GM21381 (cell line): ENCODE measurements at regions not wholly inside any gene's neighbourhood (a gene's known extent, or its start where the extent isn't known, plus 50 kb on each side); places are given as distances from the start of the nearest gene placed in this dataset.

Experiments used
- ATAC-seq: cut with Tn5 transposase; IDR thresholded peaks from one replicate; pipeline ENCODE4 v1.9.1; 2021; ENCODE audit warnings: mild to moderate bottlenecking, moderate library complexity; ENCODE audit not compliant: unreplicated experiment

DNA sequence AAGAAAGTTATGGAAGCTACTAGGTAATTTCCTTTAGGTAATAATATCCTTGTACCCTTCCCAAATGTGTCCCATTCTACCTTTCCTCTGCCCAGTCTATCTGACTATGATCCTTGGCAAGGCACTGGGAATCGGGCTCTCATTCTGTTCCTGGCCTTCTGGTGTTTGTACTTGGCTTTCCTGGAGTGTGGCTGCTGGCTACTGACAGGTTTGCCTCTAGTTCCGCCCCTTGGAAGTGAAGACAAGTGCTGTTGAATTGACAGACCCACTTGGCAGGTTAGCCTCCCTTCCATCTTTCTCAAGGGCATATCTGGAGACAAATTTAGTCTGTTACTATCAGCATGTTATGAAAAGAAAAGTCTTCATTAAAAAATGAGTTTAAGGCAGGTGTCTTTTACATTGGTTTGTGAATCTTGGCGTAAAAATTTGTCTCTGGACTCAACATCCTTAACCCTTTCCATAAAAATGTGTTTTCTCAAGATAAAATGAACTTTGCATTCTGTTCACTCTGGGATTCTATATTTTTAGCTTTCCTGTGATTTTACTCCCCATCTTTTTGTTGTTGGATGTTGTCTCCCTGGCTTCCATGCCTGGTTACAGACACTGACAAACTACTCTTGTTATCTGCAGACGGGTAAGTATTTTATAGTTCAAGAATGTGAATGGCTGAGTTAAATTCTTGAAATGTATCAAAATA, 287.4 kb upstream of the PDGFD start:
- ATAC-seq, result no peak

- no peak for ATAC-seq
Observed at GRCh38 chr11:104443387-104443786, 279.4 kb upstream of the PDGFD start.

DNA sequence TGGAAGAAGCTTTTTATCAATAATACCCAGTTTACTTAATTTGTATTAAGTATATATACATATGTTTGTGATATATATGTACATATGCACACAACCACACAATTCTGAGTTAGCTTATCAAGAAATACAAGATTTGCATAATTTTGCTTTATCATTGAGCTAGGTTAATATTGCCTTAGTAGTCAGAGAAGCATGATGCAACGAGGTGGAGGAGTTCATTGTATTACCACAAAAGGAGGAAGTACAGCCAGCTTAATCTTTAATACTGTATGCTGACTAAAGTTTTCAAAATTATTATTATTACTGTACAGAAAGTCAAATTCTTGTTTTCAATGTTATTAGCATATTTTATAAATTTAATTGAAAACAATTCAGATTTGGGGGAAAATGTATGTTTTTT, 278.4 kb upstream of the PDGFD start:
- ATAC-seq, result no peak

DNA sequence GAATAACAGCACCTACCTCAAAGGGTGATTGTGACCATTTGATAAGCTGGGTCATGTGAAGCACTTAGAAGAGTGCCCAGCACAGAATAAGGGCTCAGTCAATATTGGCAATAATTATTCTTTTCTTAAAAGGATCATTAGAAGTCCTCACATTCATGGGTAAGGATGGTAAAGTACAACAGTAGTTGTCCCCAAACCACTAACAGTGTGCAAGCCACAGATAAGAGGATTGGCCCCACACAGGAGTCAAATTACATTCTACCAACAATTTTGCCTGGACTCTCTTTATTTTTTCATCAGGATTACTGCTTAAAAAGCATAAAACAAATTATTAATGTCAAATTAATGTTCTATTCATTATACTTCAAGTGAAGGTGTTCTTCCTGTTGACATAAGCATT, 271.5 kb upstream of the PDGFD start:
- no peak for ATAC-seq

DNA sequence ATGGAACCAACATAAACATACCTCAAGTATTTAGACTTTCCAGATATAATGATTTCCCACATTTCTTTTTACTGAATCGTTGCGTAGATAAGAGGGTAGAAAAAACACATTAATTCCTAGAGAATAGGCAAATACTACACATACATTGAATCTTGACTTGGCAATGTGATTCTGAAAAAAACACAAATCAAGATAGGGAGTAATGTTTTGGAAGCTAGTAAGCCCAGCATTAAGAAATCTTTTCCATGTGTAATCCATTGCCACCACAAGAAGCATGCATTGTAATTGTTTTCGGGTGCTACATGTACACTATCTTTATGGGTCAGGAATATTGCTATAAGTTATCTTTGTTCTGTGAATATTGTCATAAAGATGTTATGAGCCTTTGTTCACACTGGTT, 269.8 kb upstream of the PDGFD start:
- ATAC-seq, result no peak

- no peak for ATAC-seq
Observed at GRCh38 chr11:104432981-104433380, 269.0 kb upstream of the PDGFD start.

- no peak for ATAC-seq
Observed at GRCh38 chr11:104432526-104432925, 268.6 kb upstream of the PDGFD start.

DNA sequence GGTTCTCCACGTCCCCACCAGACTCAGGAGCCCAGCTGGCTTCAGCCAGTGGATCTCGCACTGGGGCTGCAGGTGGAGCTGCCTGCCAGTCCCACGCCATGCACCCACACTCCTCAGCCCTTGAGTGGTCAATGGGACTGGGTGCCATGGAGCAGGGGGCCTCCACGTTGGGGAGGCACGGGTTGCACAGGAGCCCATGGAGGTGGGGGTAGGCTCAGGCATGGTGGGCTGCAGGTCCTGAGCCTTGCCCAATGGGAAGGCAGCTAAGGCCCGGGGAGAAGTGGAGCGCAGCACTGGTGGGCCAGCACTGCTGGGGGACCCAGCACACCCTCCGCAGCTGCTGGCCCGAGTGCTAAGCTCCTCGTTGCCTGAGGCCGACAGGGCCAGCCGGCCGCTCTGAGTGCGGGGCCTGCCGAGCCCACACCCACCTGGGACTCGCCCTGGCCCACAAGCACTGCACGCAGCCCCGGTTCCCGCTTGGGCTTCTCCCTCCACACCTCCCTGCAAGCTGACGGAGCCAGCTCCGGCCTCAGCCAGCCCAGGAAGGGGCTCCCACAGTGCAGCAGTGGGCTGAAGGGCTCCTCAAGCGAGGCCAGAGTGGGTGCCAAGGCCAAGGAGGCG, 258.5 kb upstream of the PDGFD start:
- ATAC-seq, result no peak

- ATAC-seq, result no peak
Observed at GRCh38 chr11:104410336-104410735, 246.4 kb upstream of the PDGFD start.

- no peak for ATAC-seq
Observed at GRCh38 chr11:104408630-104409029, 244.7 kb upstream of the PDGFD start.

- ATAC-seq, result no peak
Observed at GRCh38 chr11:104405277-104405676, 241.3 kb upstream of the PDGFD start.

- ATAC-seq, result no peak
Observed at GRCh38 chr11:104404231-104405175, 240.6 kb upstream of the PDGFD start.

DNA sequence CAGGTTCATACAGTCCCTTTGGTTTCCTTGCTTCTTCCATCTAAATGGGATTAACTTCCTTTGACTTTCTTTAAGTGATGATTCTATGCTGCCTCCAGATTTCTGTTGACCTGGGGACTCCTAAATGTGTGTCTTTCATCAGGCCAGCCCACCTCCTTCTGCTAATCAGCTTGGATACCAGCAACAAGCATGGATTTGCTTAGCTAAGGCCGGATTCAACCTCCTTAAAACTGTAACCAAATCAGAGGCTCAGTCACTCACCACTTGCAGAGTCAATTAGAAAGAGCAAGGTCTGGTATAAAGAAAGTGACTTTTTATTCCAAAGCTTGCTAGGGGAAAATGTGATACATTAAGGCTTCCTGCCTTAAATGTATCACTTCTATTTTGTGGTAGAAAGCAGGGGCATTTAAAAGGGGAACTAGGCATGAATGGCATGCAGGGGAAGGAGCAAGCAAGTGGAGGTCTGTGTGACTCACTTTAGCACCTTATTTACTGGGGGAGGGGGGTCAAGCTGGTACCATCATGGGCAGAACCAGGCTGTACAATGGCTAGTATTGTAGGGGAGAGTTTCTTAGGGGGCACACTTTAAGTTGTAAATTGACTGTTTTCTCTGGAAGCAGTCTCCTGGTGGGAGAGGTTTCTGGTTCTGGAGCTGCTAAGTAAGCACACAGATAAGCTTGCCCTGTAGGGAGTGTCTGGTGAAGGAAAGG, 239.0 kb upstream of the PDGFD start:
- ATAC-seq, result no peak

DNA sequence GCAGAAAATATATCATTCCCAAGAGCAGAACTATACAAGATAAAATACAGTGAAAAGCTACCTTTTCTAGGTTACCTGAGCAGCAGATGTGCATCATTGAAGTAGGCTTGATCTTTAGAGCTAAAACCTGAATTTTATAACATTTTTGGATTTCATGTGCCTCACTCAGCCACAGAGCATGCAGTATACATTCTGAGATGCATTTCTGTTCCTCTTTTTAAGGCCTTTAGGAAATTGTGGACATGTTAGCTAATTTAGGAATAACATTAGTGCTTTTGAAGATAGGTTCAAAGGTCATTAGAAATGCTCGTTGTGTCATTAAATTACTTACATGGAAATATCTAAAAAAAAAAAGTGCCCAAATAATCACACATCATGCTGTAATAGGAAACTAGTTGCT, 230.6 kb upstream of the PDGFD start:
- no peak for ATAC-seq

DNA sequence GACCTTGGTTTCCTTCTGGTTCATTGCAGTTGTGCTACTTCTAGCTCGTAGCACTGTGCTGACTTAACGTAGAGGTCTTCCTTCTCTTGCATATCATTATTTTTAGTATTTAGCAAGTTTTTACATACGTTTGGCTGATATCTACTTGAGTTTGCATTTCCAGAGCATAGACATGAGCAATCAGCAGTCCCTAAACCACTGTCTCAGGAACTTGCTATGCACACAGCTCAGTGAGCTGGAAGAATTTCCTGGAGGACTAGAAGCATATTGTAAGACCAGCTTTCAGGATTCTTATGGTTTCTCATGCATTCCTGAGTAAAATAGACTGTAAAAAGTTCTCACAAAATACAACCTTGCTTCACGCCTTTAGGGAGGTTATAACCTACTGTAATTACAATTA, 226.7 kb upstream of the PDGFD start:
- no peak for ATAC-seq

DNA sequence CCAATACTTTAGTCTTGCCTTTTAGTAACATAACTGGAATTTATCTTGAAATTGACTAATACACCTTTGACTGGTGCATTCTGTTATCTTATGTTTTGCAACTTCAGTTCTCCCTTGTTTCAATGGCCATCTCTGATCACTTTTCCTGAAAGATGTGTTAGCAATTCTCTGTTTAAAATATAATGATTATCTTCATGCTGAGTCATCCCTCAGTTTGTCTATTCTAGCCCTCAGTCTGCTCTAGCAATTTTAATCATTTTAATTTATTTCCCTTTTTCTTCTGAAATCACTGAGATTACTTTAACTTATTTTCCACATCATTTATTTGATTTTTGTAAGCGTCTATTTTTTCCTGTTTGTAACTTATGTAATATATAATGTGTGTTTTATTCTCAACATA, 221.9 kb upstream of the PDGFD start:
- ATAC-seq, result no peak

DNA sequence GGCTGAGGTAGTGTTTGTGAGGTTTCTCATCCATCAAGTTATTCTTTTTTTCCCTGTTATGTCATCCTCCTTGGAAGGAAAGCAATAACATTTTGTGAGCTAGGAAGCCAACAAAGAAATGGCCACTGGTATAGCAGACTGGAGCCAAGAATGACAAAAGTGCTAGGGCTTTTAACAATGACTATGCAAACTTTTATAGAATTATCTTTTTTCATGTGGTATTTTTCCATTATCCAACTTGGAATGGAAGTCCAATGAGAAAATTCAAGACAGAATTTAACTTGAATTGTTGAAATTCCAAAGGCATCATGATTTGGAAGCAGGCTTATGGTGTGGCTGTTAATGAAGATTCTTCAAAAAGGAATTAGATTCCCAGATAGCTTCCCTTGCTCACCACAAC, 216.4 kb upstream of the PDGFD start:
- no peak for ATAC-seq

DNA sequence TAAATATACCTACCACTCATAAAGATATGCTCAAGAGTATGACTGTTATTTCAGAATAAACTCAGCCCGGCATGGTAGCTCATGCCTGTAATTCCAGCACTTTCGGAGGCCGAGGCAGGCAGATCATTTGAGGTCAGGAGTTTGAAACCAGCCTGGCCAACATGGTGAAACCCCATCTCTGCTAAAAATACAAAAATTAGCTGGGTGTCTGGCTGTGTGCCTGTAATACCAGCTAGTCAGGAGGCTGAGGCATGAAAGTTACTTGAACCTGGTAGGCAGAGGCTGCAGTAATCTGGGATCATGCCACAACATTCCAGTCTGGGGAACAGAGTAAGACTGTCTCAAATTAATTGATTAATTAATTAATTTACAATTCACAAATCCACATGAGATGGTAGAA, 208.2 kb upstream of the PDGFD start:
- no peak for ATAC-seq

GRCh38 chr11:104370478-104370877, 206.5 kb upstream of the PDGFD start:
- ATAC-seq, result no peak

DNA sequence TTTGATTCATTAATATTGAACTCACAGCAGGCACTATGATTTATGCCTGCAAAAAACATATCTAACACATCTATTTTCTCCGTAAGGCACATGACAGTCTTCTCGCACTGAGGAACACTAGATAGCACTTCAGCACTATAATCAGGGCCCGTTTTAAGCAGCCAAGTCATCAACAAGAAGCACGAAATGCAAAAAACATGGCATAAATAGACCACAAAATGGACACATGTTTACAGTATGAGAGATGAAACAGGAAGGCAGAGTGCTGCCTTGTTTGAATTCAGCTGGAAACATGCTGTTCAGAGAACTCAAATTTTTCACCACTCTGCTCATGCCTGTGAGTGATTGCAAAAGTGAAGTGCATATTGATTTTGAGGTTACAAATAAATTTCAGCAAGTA, 205.8 kb upstream of the PDGFD start:
- ATAC-seq, result no peak

DNA sequence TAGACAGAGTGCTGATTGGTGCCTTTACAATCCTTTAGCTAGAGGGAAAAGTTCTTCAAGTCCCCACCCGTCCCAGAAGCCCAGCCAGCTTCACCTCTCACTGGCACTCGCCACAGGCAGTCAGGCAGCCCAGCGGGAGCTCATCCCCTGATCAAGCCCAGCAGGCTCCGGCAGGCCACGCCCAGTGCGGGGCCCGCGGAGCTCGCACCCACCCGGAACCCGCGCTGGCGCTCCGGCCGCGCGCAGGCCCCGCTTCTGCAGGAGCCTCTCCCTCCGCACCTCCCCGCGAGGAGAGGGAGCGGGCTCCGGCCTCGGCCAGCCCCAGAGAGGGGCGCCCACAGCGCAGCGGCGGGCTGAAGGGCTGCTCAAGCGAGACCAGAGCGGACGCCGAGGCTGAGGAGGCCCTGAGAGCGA, 202.4 kb upstream of the PDGFD start:
- ATAC-seq, result no peak
